OCI-LY3 (cell line): ENCODE measurements at regions not wholly inside any gene's neighbourhood (a gene's known extent, or its start where the extent isn't known, plus 50 kb on each side); places are given as distances from the start of the nearest gene placed in this dataset.

Experiments used
- EZH2phosphoT487 ChIP-seq: fragments of 200-600 bp; shearing (Covaris generic); IDR thresholded peaks from 2 replicates; pipeline ENCODE4 v1.6.1; 2018; ENCODE audit warnings: antibody characterized with exemption, mixed run types, low read depth
- TF ChIP-seq, protein P1 (sequence below): fragments of 200-600, 300-600 bp; sonication (generic); IDR thresholded peaks from 2 replicates; pipeline ENCODE4 v1.5.1; 2014; ENCODE audit warnings: antibody characterized with exemption, low read length, low read depth

DNA sequence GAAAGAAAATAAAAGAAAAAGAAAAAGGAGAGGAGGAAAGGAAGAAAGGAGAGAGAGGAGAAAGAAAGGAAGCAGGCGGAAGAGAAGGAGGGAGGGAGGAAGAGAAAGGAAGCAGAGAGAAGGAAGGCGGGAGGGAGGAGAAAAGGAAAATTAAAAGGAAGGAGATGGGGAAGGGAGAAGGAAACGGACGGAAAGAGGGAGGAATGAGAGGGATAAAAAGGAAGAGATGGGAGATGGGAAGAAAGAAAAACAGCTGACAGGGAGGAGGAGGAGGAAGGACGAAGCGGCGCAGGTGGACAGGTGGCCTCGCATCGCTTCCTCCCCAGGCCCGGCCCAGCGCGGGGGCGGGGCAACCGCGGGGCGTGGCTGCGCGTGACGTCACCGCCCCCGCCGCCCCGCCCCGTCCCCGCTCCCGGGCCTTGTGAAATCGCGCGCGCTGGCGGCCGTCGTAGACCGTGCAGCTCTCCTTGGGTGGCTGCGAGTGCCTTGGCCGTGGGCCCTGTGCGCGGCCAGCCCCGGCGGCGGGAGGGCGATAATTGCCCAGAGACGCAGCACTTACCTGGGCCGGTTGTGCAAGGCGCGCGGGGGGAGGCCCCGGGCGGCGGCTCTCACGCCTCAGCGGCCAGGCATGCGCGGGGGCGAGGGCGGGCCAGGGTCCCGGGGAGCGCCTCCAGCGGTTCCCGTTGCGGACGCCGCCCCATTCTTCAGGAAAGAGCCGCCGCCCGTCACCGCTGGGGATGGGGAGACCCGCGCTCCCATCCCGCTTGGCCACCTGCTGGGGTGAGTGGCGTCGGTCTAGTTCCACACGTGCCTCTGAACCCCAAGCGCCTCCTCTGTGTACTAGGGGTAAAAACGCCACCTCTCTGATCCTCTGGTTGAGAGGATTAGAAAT lies 49.6 kb upstream of the FOXE1 start:
- TF ChIP-seq, protein P1, sequence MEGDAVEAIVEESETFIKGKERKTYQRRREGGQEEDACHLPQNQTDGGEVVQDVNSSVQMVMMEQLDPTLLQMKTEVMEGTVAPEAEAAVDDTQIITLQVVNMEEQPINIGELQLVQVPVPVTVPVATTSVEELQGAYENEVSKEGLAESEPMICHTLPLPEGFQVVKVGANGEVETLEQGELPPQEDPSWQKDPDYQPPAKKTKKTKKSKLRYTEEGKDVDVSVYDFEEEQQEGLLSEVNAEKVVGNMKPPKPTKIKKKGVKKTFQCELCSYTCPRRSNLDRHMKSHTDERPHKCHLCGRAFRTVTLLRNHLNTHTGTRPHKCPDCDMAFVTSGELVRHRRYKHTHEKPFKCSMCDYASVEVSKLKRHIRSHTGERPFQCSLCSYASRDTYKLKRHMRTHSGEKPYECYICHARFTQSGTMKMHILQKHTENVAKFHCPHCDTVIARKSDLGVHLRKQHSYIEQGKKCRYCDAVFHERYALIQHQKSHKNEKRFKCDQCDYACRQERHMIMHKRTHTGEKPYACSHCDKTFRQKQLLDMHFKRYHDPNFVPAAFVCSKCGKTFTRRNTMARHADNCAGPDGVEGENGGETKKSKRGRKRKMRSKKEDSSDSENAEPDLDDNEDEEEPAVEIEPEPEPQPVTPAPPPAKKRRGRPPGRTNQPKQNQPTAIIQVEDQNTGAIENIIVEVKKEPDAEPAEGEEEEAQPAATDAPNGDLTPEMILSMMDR, result peak; percentile 12; the same call in 1 of the 2 replicates
- no peak for TF ChIP-seq EZH2phosphoT487
